HepG2 (cell line): ENCODE measurements at regions not wholly inside any gene's neighbourhood (a gene's known extent, or its start where the extent isn't known, plus 50 kb on each side); places are given as distances from the start of the nearest gene placed in this dataset.

ENCODE experiments used
- ATAC-seq: fragments of 200-7000 bp; cut with Tn5 transposase; 3 replicates; pipeline ENCODE4 v1.9.1; 2020; ENCODE audit warnings: mild to moderate bottlenecking, moderate library complexity
- BruUV-seq: library from RNA; stranded (reverse); fragments of 400-500 nt; replicated peaks from 2 replicates; lab custom pipeline; 2021; lab: Mats Ljungman, UMichigan
- CTCF ChIA-PET: fragments of 300-600 bp; formaldehyde crosslinking; extraction: SDS; loops from one replicate; lab custom pipeline; 2021; ENCODE audit warnings: low total read pairs, inconsistent platforms, low intra/inter-chr PET ratio; lab: Yijun Ruan, JAX
- POLR2A ChIA-PET: fragments of 350-600 bp; sonication (Branson Sonifier 250); formaldehyde crosslinking; loops from one replicate; lab custom pipeline; 2020; ENCODE audit warnings: antibody characterized with exemption, inconsistent platforms; lab: Yijun Ruan, JAX
- DNase-seq: peaks from one replicate; pipeline ENCODE4 v3.0.0-alpha.2; 2015; ENCODE audit warnings: low spot score
- FAIRE-seq: peaks from 3 replicates; lab custom pipeline; 2011; peaks lifted over from hg19 to GRCh38; lab: Jason Lieb, UNC
- H2AFZ ChIP-seq: one replicate; pipeline ENCODE4 v1.6.1; 2011; ENCODE audit warnings: low read length, inconsistent platforms
- H3K27ac ChIP-seq: fragments of 300-600 bp; 3 replicates; pipeline ENCODE4 v1.8.0; 2011; ENCODE audit warnings: mixed run types, mild to moderate bottlenecking, mixed read lengths, low read length, inconsistent platforms; ENCODE audit not compliant: insufficient read depth; ENCODE audit errors: extremely low read length
- H3K27me3 ChIP-seq, 2 experiments: fragments of 200-600 bp in 1 of 2; 2 replicates in 1 of 2; 3 replicates in 1 of 2; pipeline versions ENCODE4 v1.6.0 to v1.8.0; 2011; ENCODE audit warnings: low read length in 2 of 2, mild to moderate bottlenecking in 2 of 2, moderate library complexity in 2 of 2, inconsistent platforms in 1 of 2; ENCODE audit not compliant: insufficient read depth in 2 of 2, control insufficient read depth in 1 of 2
- H3K36me3 ChIP-seq, 2 experiments: fragments of 200-600 bp in 1 of 2; replicated peaks in 1 of 2; 2 replicates in 1 of 2; 3 replicates in 1 of 2; pipeline versions ENCODE4 v1.5.1 to v1.8.0; 2011; ENCODE audit warnings: low read length in 2 of 2, inconsistent platforms in 1 of 2; ENCODE audit not compliant: insufficient read depth in 2 of 2, control insufficient read depth in 1 of 2
- H3K4me1 ChIP-seq: 2 replicates; pipeline ENCODE4 v1.5.1; 2012; ENCODE audit warnings: low read length, inconsistent platforms; ENCODE audit not compliant: insufficient read depth
- H3K4me2 ChIP-seq: 2 replicates; pipeline ENCODE4 v1.6.0; 2011; ENCODE audit warnings: low read depth, low read length, inconsistent platforms
- H3K4me3 ChIP-seq, 3 experiments: fragments of 200-600 bp in 1 of 3; sonication (generic), shearing (Covaris generic) in 1 of 3; replicated peaks in 1 of 3; 2 replicates each; pipeline ENCODE4 v1.5.1; 2011 to 2016; ENCODE audit warnings: low read length in 3 of 3, inconsistent platforms in 2 of 3, low read depth in 2 of 3, mild to moderate bottlenecking in 2 of 3, control low read depth in 1 of 3, mixed read lengths in 1 of 3; ENCODE audit not compliant: insufficient read depth in 1 of 3
- H3K79me2 ChIP-seq: one replicate; pipeline ENCODE4 v1.6.1; 2011; ENCODE audit warnings: low read length, inconsistent platforms; ENCODE audit not compliant: insufficient read depth
- H3K9ac ChIP-seq: 2 replicates; pipeline ENCODE4 v1.6.0; 2011; ENCODE audit warnings: mild to moderate bottlenecking, low read depth, low read length, inconsistent platforms; ENCODE audit not compliant: insufficient read depth
- H3K9me3 ChIP-seq: 2 replicates; pipeline ENCODE4 v1.5.1; 2012; ENCODE audit warnings: mild to moderate bottlenecking, low read length
- H4K20me1 ChIP-seq: 2 replicates; pipeline ENCODE4 v1.6.0; 2011; ENCODE audit warnings: inconsistent platforms, mild to moderate bottlenecking, low read length, moderate library complexity; ENCODE audit not compliant: insufficient read depth
- U2AF1 ChIP-seq: fragments of 200-400 bp; formaldehyde crosslinking; optimal IDR thresholded peaks from 2 replicates; pipeline ENCODE3; 2017; ENCODE audit warnings: mild to moderate bottlenecking, low read depth, low read length
- ZMYM4 ChIP-seq: sonication (generic); formaldehyde crosslinking; IDR thresholded peaks from 2 replicates; pipeline ENCODE4 v1.8.1; 2023; ENCODE audit warnings: mild to moderate bottlenecking, missing genetic modification reagents
- ZNF143 ChIP-seq: sonication (generic); formaldehyde crosslinking; IDR thresholded peaks from 2 replicates; pipeline ENCODE4 v1.4.0; 2020; ENCODE audit warnings: missing genetic modification reagents
- ZNF281 ChIP-seq: sonication (generic); formaldehyde crosslinking; IDR thresholded peaks from 2 replicates; pipeline ENCODE4 v1.4.0; 2020; ENCODE audit warnings: missing genetic modification reagents, borderline replicate concordance
- WGBS: methylation state at CpG from one replicate; pipeline ENCODE4 v1.1.6; 2017; ENCODE audit warnings: low lambda C conversion rate; 5-methylcytosine and 5-hydroxymethylcytosine counted together
- in situ Hi-C: cut with HindIII; loops from 2 replicates; pipeline ENCODE4 v1.10.0; 2017; ENCODE audit warnings: low pct_unique_long_range_greater_than_20kb; ENCODE audit not compliant: extremely low pct_ligation_motif_present
- intact Hi-C: fragments of 100-400 bp; cut with micrococcal nuclease; formaldehyde crosslinking; loops from one replicate; pipeline ENCODE4 v1.10.0; 2022; ENCODE audit not compliant: unreplicated experiment

- CTCF ChIA-PET, result no interaction called here
- H3K79me2 ChIP-seq, result no peaks in the 10 kb centered on the region
- FAIRE-seq (no peak), ATAC-seq (peak; percentile 80), DNase-seq (no peak)
- no peak overlapping the region for H3K4me3 ChIP-seq
- no peak overlapping the region for H3K9ac ChIP-seq
- no peak overlapping the region for H3K27ac ChIP-seq
- no peak overlapping the region for H3K4me2 ChIP-seq
- H3K27me3 ChIP-seq, result no peaks in the 10 kb centered on the region
- H3K9me3 ChIP-seq, result no peaks in the 10 kb centered on the region
- no peaks in the 10 kb centered on the region for H4K20me1 ChIP-seq
- H3K36me3 ChIP-seq, result no peaks in the 10 kb centered on the region
- H2AFZ ChIP-seq, result no peak overlapping the region
- 0% methylated on average over 1 of the region's 2 CpGs for whole genome bisulfite sequencing
- intact Hi-C loops (no loop called here), in situ Hi-C loops (no loop called here)
- POLR2A ChIA-PET, result no interaction called here
- H3K4me1 ChIP-seq, result no peaks in the 10 kb centered on the region
- TF ChIP-seq ZNF143 (CRISPR knock-in tag) (0 out of 2 replicates have a peak, but pooled peaks have one; percentile 17), ZNF281 (CRISPR knock-in tag) (peak; percentile 41; the same call in 1 of the 2 replicates), ZMYM4 (no peak)
- BruUV-seq, result no TSS peak
Measured at GRCh38 chr3:111473550-111473949, 68.4 kb upstream of the CD96 start.

GRCh38 chr3:111476701-111477100 is 65.3 kb upstream of the CD96 start:
- no peaks in the 10 kb centered on the region for H3K4me1 ChIP-seq
- in situ Hi-C loops, result no loop called here
- no peak overlapping the region for H3K27ac ChIP-seq

More at GRCh38 chr3:111476701-111477100, 65.3 kb upstream of the CD96 start:
- ChIA-PET CTCF (no interaction called here), POLR2A (no interaction called here)
- no peaks in the 10 kb centered on the region for H3K36me3 ChIP-seq
- ATAC-seq, result no peak
- intact Hi-C loops, result no loop called here
- TF ChIP-seq U2AF1, result no peak
- no peak overlapping the region for H3K9ac ChIP-seq
- no peaks in the 10 kb centered on the region for H4K20me1 ChIP-seq
- no peak overlapping the region for H2AFZ ChIP-seq
- H3K4me2 ChIP-seq, result no peak overlapping the region
- BruUV-seq, result no TSS peak
- H3K79me2 ChIP-seq, result no peaks in the 10 kb centered on the region
- H3K27me3 ChIP-seq, result no peaks in the 10 kb centered on the region
- DNase-seq, result no peak
- no peaks in the 10 kb centered on the region for H3K9me3 ChIP-seq
- no peak overlapping the region for H3K4me3 ChIP-seq
- 19% methylated on average over 3 of the region's 3 CpGs for WGBS
- FAIRE-seq, result no peak
